ENCODE measurements at regions not wholly inside any gene's neighbourhood (a gene's known extent, or its start where the extent isn't known, plus 50 kb on each side); places are given as distances from the start of the nearest gene placed in this dataset.
"Not testable (repeated sequence)": the region's sequence is repeated elsewhere in the genome, so short reads cannot be mapped to it uniquely, and the experiment has no call there.

- no peaks in the 10 kb centered on the region for H3K36me3 ChIP-seq (ENCODE audit: control insufficient read depth in 1 of 2, insufficient read depth in 2 of 2, low read length in 2 of 2)
- CTCF ChIA-PET = interaction anchor here (0.9 to 1.2 kb wide), 2 partner anchors 10 to 17 kb away, joined by 3 to 4 read pairs; no protein-coding TSS in a partner anchor
- H3K4me2 ChIP-seq (ENCODE audit: low read length) = no peak overlapping the region
- no TSS peak for BruUV-seq (replicated peaks)
- ATAC-seq (no peak), DNase-seq (ENCODE audit: low read depth, low spot score) (no peak)
- RAD21 ChIA-PET (ENCODE audit: low non-redundant PET in 1 of 2, low total read pairs in 2 of 2, uncharacterized antibody in 2 of 2, unreplicated experiment in 2 of 2) = no interaction called here
- H3K4me1 ChIP-seq (ENCODE audit: control insufficient read depth in 1 of 2, insufficient read depth in 2 of 2, low read length in 2 of 2) = no peaks in the 10 kb centered on the region
- no peak overlapping the region for H2AFZ ChIP-seq (ENCODE audit: low read depth, low read length, poor library complexity, severe bottlenecking)
- POLR2A ChIA-PET = no interaction called here
- no peak overlapping the region for H3K9ac ChIP-seq (ENCODE audit: low read length)
- H3K9me2 ChIP-seq (ENCODE audit: insufficient read depth) = no peaks in the 10 kb centered on the region
- no peaks in the 10 kb centered on the region for H3K27me3 ChIP-seq (ENCODE audit: insufficient read depth, low read length)
- no peaks in the 10 kb centered on the region for H3K9me3 ChIP-seq (ENCODE audit: control insufficient read depth in 1 of 2, insufficient read depth in 1 of 2, low read depth in 1 of 2, low read length in 2 of 2)
- no peak overlapping the region for H3K27ac ChIP-seq (ENCODE audit: low read depth, low read length)
- H3K4me3 ChIP-seq (replicated peaks in 1 of 2; ENCODE audit: low read depth in 1 of 2, low read length in 2 of 2) = no peak overlapping the region
- TF ChIP-seq CTCF (IDR thresholded peaks at IDR 0.05 in 2 of 3, conservative IDR thresholded peaks at IDR 0.05 in 1 of 3; ENCODE audit: borderline replicate concordance in 1 of 3, insufficient read depth in 1 of 3, low read depth in 2 of 3, low read length in 2 of 3) = no peak
- no peaks in the 10 kb centered on the region for H3K79me2 ChIP-seq (ENCODE audit: insufficient read depth, low read length)
- no peaks in the 10 kb centered on the region for H4K20me1 ChIP-seq (ENCODE audit: insufficient read depth)
- intact Hi-C loops (cut with micrococcal nuclease) = no loop called here
Measured at GRCh38 chr5:154538492-154538891, 60.5 kb upstream of the HAND1 start.

GRCh38 chr5:154536439-154536838, 58.4 kb upstream of the HAND1 start:
- H3K27ac ChIP-seq (ENCODE audit: low read depth, low read length); H3K9me2 ChIP-seq (ENCODE audit: insufficient read depth): not testable (repeated sequence)

More at GRCh38 chr5:154536439-154536838, 58.4 kb upstream of the HAND1 start:
- BruUV-seq (replicated peaks); H2AFZ ChIP-seq (ENCODE audit: low read depth, low read length, poor library complexity, severe bottlenecking); H3K4me1 ChIP-seq (ENCODE audit: control insufficient read depth in 1 of 2, insufficient read depth in 2 of 2, low read length in 2 of 2); H3K4me2 ChIP-seq (ENCODE audit: low read length); CTCF ChIA-PET; H3K9ac ChIP-seq (ENCODE audit: low read length); H3K9me3 ChIP-seq (ENCODE audit: control insufficient read depth in 1 of 2, insufficient read depth in 1 of 2, low read depth in 1 of 2, low read length in 2 of 2); intact Hi-C loops (cut with micrococcal nuclease); H3K79me2 ChIP-seq (ENCODE audit: insufficient read depth, low read length); POLR2A ChIA-PET; DNase-seq (ENCODE audit: low read depth, low spot score); ATAC-seq; RAD21 ChIA-PET (ENCODE audit: low non-redundant PET in 1 of 2, low total read pairs in 2 of 2, uncharacterized antibody in 2 of 2, unreplicated experiment in 2 of 2); H3K27me3 ChIP-seq (ENCODE audit: insufficient read depth, low read length); H4K20me1 ChIP-seq (ENCODE audit: insufficient read depth); H3K36me3 ChIP-seq (ENCODE audit: control insufficient read depth in 1 of 2, insufficient read depth in 2 of 2, low read length in 2 of 2); H3K4me3 ChIP-seq (replicated peaks in 1 of 2; ENCODE audit: low read depth in 1 of 2, low read length in 2 of 2): not testable (repeated sequence)
